KMS-11 (cell line): ENCODE measurements at regions not wholly inside any gene's neighbourhood (a gene's known extent, or its start where the extent isn't known, plus 50 kb on each side); places are given as distances from the start of the nearest gene placed in this dataset.

ENCODE experiments used
- H2AFZ ChIP-seq: fragments of 200-600 bp; sonication (generic); 2 replicates; pipeline ENCODE4 v1.6.1; 2016; ENCODE audit warnings: antibody characterized with exemption, mixed run types, low read depth
- H3K27ac ChIP-seq: fragments of 200-600 bp; sonication (generic); 2 replicates; pipeline ENCODE4 v1.6.1; 2016; ENCODE audit warnings: mild to moderate bottlenecking, mixed run types
- H3K27me3 ChIP-seq: fragments of 200-600 bp; sonication (generic); 2 replicates; pipeline ENCODE4 v1.6.1; 2017; ENCODE audit warnings: mild to moderate bottlenecking, low read depth, mixed run types, moderate library complexity; ENCODE audit not compliant: insufficient read depth
- H3K36me3 ChIP-seq: fragments of 200-600 bp; sonication (generic); 2 replicates; pipeline ENCODE4 v1.6.1; 2017; ENCODE audit warnings: mild to moderate bottlenecking, mixed run types; ENCODE audit not compliant: insufficient read depth
- H3K4me1 ChIP-seq: fragments of 200-600 bp; sonication (generic); 2 replicates; pipeline ENCODE4 v1.6.1; 2016; ENCODE audit warnings: mild to moderate bottlenecking, low read depth, mixed run types; ENCODE audit not compliant: poor library complexity, severe bottlenecking
- H3K4me2 ChIP-seq: fragments of 200-600 bp; sonication (generic); 2 replicates; pipeline ENCODE4 v1.7.0; 2016; ENCODE audit warnings: mild to moderate bottlenecking, mixed run types
- H3K4me3 ChIP-seq: fragments of 200-600 bp; sonication (generic); IDR thresholded peaks from 2 replicates; pipeline ENCODE4 v1.6.1; 2017; ENCODE audit warnings: low read depth, low read length, mixed read lengths; ENCODE audit not compliant: insufficient read depth
- H3K79me2 ChIP-seq: fragments of 200-600 bp; sonication (generic); 2 replicates; pipeline ENCODE4 v1.6.1; 2016; ENCODE audit warnings: low read depth, mixed run types; ENCODE audit not compliant: insufficient read depth
- H3K9ac ChIP-seq: fragments of 200-600 bp; sonication (generic); 2 replicates; pipeline ENCODE4 v1.6.1; 2016; ENCODE audit warnings: mild to moderate bottlenecking, mixed run types
- H4K20me1 ChIP-seq: fragments of 200-600 bp; sonication (generic); 2 replicates; pipeline ENCODE4 v1.6.1; 2016; ENCODE audit warnings: mild to moderate bottlenecking, mixed run types; ENCODE audit not compliant: insufficient read depth
- CTCF ChIP-seq: fragments of 200-600 bp; sonication (generic); conservative IDR thresholded peaks from 2 replicates; pipeline ENCODE4 v1.6.1; 2017; ENCODE audit warnings: low read depth, mild to moderate bottlenecking, antibody characterized with exemption, low read length, moderate library complexity, mixed read lengths

DNA sequence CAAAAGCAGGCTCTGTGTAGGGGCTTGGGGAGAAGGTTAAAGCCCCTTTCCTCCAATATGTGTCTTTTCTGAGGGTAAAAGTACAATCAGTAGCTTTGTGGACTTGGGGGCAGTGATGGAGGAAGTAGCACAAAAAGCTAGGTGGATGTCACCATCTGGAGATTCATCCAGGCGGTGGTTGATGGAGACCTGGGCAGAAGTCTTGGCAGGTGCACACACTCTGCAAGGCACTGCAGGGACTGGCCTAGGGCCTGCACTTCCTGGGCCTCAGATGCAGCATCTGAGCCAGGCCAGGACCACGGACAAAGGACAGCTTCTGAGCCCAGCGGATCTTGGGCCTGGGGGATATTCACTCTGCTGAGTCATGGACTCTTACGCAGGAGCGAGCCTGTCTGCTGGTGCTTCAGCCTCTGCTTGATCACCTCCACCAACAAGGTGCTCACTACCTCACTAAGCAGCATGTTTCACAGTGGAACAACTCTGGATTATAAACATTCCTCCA is 391.1 kb downstream of the TNS1 start:
- H3K9ac ChIP-seq = no peak overlapping the region
- no peak overlapping the region for H3K27ac ChIP-seq
- no peak for TF ChIP-seq CTCF
- H2AFZ ChIP-seq = no peak overlapping the region
- no peak overlapping the region for H3K4me2 ChIP-seq
- no peaks in the 10 kb centered on the region for H3K79me2 ChIP-seq
- no peak overlapping the region for H3K4me3 ChIP-seq
- no peaks in the 10 kb centered on the region for H3K27me3 ChIP-seq
- H3K4me1 ChIP-seq = peaks cover 10% of the 10 kb centered on the region
- no peaks in the 10 kb centered on the region for H4K20me1 ChIP-seq
- H3K36me3 ChIP-seq = no peaks in the 10 kb centered on the region

GRCh38 chr2:217611056-217611455 is 391.7 kb downstream of the TNS1 start:
- peak overlapping the region; percentile 26; the same call in 1 of the 2 replicates for H3K27ac ChIP-seq
- H3K9ac ChIP-seq = peak overlapping the region; percentile 12; the same call in 1 of the 2 replicates
- no peak overlapping the region for H3K4me3 ChIP-seq
- H4K20me1 ChIP-seq = no peaks in the 10 kb centered on the region
- no peaks in the 10 kb centered on the region for H3K27me3 ChIP-seq
- no peaks in the 10 kb centered on the region for H3K36me3 ChIP-seq
- H2AFZ ChIP-seq = peak overlapping the region; percentile 47; the same call in 1 of the 2 replicates
- TF ChIP-seq CTCF = no peak
- H3K4me1 ChIP-seq = peaks cover 10% of the 10 kb centered on the region
- no peaks in the 10 kb centered on the region for H3K79me2 ChIP-seq
- no peak overlapping the region; the same call in 1 of the 2 replicates for H3K4me2 ChIP-seq

GRCh38 chr2:217610401-217610814 is 392.4 kb downstream of the TNS1 start:
- H3K9ac ChIP-seq = peak overlapping the region; percentile 12; the same call in 1 of the 2 replicates
- TF ChIP-seq CTCF = no peak
- H3K4me1 ChIP-seq = peaks cover 10% of the 10 kb centered on the region
- H2AFZ ChIP-seq = peak overlapping the region; percentile 47; the same call in 1 of the 2 replicates
- no peaks in the 10 kb centered on the region for H4K20me1 ChIP-seq
- no peak overlapping the region for H3K4me3 ChIP-seq
- H3K27ac ChIP-seq = peak overlapping the region; percentile 26; the same call in 1 of the 2 replicates
- peak overlapping the region; percentile 21; the same call in 1 of the 2 replicates for H3K4me2 ChIP-seq
- H3K79me2 ChIP-seq = no peaks in the 10 kb centered on the region
- no peaks in the 10 kb centered on the region for H3K27me3 ChIP-seq
- no peaks in the 10 kb centered on the region for H3K36me3 ChIP-seq

DNA sequence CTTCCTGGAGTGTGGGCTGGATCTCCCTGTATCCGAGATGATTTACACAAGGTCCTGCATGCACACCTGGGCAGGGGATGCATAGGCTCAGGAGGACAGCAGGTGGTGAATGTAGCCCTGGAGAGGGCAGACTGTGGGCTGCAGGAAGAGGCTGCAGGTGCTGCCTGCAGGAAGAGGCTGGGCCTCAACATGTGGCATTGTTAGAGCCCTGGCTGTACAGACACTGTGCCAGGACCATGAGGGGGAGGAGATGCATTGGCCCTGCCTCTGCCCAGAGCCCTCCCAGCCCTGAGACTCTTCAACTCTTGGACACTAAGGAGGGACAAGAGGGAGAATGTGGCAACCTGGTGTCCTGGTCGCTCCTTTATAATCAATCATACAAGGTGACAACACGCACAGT is 392.8 kb downstream of the TNS1 start:
- H3K79me2 ChIP-seq = no peaks in the 10 kb centered on the region
- no peak for TF ChIP-seq CTCF
- H2AFZ ChIP-seq = peak overlapping the region; percentile 47; the same call in 1 of the 2 replicates
- H3K27ac ChIP-seq = peak overlapping the region; percentile 26; the same call in 1 of the 2 replicates
- H3K9ac ChIP-seq = no peak overlapping the region
- no peaks in the 10 kb centered on the region for H3K27me3 ChIP-seq
- H3K4me1 ChIP-seq = peaks cover 10% of the 10 kb centered on the region
- no peaks in the 10 kb centered on the region for H3K36me3 ChIP-seq
- H3K4me2 ChIP-seq = peak overlapping the region; percentile 21; the same call in 1 of the 2 replicates
- H3K4me3 ChIP-seq = no peak overlapping the region
- H4K20me1 ChIP-seq = no peaks in the 10 kb centered on the region
